ENCODE measurements at regions not wholly inside any gene's neighbourhood (a gene's known extent, or its start where the extent isn't known, plus 50 kb on each side); places are given as distances from the start of the nearest gene placed in this dataset.
"Not testable (repeated sequence)": the region's sequence is repeated elsewhere in the genome, so short reads cannot be mapped to it uniquely, and the experiment has no call there.

GRCh38 chr1:173315296-173315695 lies 108.2 kb upstream of the TNFSF4 start:
- peaks cover under 1 to 12% of the 10 kb centered on the region in 2 donors for H3K9me3 Mint-ChIP-seq
- no peak for DNase-seq
- H3K4me3 Mint-ChIP-seq, result no peak overlapping the region

GRCh38 chr1:173318788-173319187 lies 111.7 kb upstream of the TNFSF4 start:
- no peak for ATAC-seq
- Mint-ChIP-seq H3K27ac (no peak overlapping the region), H3K4me1 (no peaks in the 10 kb centered on the region), H3K9me3 (peaks cover 9 to 16% of the 10 kb centered on the region in 2 donors), H3K27me3 (no peaks in the 10 kb centered on the region), H3K4me3 (no peak overlapping the region)
- DNase-seq, result no peak

More at GRCh38 chr1:173315296-173315695, 108.2 kb upstream of the TNFSF4 start:
- Mint-ChIP-seq H3K27me3 (no peaks in the 10 kb centered on the region), H3K27ac (no peak overlapping the region), H3K4me1 (no peaks in the 10 kb centered on the region)
- ATAC-seq, result no peak

GRCh38 chr1:173324352-173324751 lies 117.2 kb upstream of the TNFSF4 start:
- H3K27ac Mint-ChIP-seq, DNase-seq, ATAC-seq, H3K27me3 Mint-ChIP-seq, H3K4me3 Mint-ChIP-seq, H3K4me1 Mint-ChIP-seq: not testable (repeated sequence)
- H3K9me3 Mint-ChIP-seq, result peaks cover 6 to 36% of the 10 kb centered on the region in 2 donors

- H3K27me3 Mint-ChIP-seq, DNase-seq, H3K4me3 Mint-ChIP-seq, H3K27ac Mint-ChIP-seq, ATAC-seq: not testable (repeated sequence)
- Mint-ChIP-seq H3K4me1 (peaks cover 26% of the 10 kb centered on the region), H3K9me3 (peaks cover 6 to 26% of the 10 kb centered on the region in 2 donors)
These were observed 120.9 kb upstream of the TNFSF4 start for GRCh38 chr1:173327987-173328386.

GRCh38 chr1:173328961-173329360 lies 121.8 kb upstream of the TNFSF4 start:
- no peaks in the 10 kb centered on the region for H3K27me3 Mint-ChIP-seq
- DNase-seq (no peak), ATAC-seq (no peak)
- H3K4me3 Mint-ChIP-seq, result no peak overlapping the region
- H3K9me3 Mint-ChIP-seq, result peaks cover 0 to 19% of the 10 kb centered on the region in 2 donors
- peaks cover 33% of the 10 kb centered on the region for H3K4me1 Mint-ChIP-seq
- no peak overlapping the region for H3K27ac Mint-ChIP-seq

GRCh38 chr1:173329726-173330125 lies 122.6 kb upstream of the TNFSF4 start:
- peak overlapping the region in 1 of 2 donors; percentile 26 for H3K4me3 Mint-ChIP-seq
- ATAC-seq (no peak), DNase-seq (no peak)
- peaks cover 0 to 12% of the 10 kb centered on the region in 2 donors for H3K9me3 Mint-ChIP-seq
- H3K27ac Mint-ChIP-seq, result no peak overlapping the region
- H3K4me1 Mint-ChIP-seq, result peaks cover 33% of the 10 kb centered on the region
- H3K27me3 Mint-ChIP-seq, result no peaks in the 10 kb centered on the region

- DNase-seq (no peak), ATAC-seq (no peak)
- Mint-ChIP-seq H3K27ac (peak overlapping the region in 1 of 2 donors; percentile 29), H3K4me3 (peak overlapping the region; percentile 77 to 81), H3K4me1 (peaks cover 33% of the 10 kb centered on the region), H3K9me3 (peaks cover 0 to 6% of the 10 kb centered on the region in 2 donors), H3K27me3 (no peaks in the 10 kb centered on the region)
These were observed 123.2 kb upstream of the TNFSF4 start for GRCh38 chr1:173330149-173330951.

- peak overlapping the region; percentile 29 to 44 for H3K27ac Mint-ChIP-seq
- H3K27me3 Mint-ChIP-seq, DNase-seq, H3K9me3 Mint-ChIP-seq: not testable (repeated sequence)
- H3K4me1 Mint-ChIP-seq, result peaks cover 33% of the 10 kb centered on the region
- H3K4me3 Mint-ChIP-seq, result peak overlapping the region; percentile 77 to 81
- peak; percentile 72 for ATAC-seq
These were observed 123.9 kb upstream of the TNFSF4 start for GRCh38 chr1:173330952-173331548.

- peaks cover 33% of the 10 kb centered on the region for H3K4me1 Mint-ChIP-seq
- H3K27me3 Mint-ChIP-seq, result no peaks in the 10 kb centered on the region
- ATAC-seq (no peak), DNase-seq (no peak)
- no peaks in the 10 kb centered on the region for H3K9me3 Mint-ChIP-seq
- no peak overlapping the region for H3K4me3 Mint-ChIP-seq
- H3K27ac Mint-ChIP-seq, result no peak overlapping the region
These were observed 124.9 kb upstream of the TNFSF4 start for GRCh38 chr1:173332026-173332425.

- Mint-ChIP-seq H3K27me3 (no peaks in the 10 kb centered on the region), H3K4me1 (peaks cover 33% of the 10 kb centered on the region), H3K9me3 (peaks cover 0 to 8% of the 10 kb centered on the region in 2 donors), H3K4me3 (no peak overlapping the region), H3K27ac (no peak overlapping the region)
- ATAC-seq (peak; percentile 90), DNase-seq (peak in 1 of 2 donors; percentile 29)
These were observed 126.5 kb upstream of the TNFSF4 start for GRCh38 chr1:173333581-173333980.

- peaks cover 0 to 8% of the 10 kb centered on the region in 2 donors for H3K9me3 Mint-ChIP-seq
- H3K27ac Mint-ChIP-seq, result peak overlapping the region in 1 of 2 donors; percentile 35
- H3K4me3 Mint-ChIP-seq, result no peak overlapping the region
- no peaks in the 10 kb centered on the region for H3K27me3 Mint-ChIP-seq
- ATAC-seq, result no peak
- DNase-seq, result no peak
- H3K4me1 Mint-ChIP-seq, result peaks cover 12% of the 10 kb centered on the region
These were observed 130.0 kb upstream of the TNFSF4 start for GRCh38 chr1:173337126-173337525.

GRCh38 chr1:173341307-173341706 lies 134.2 kb upstream of the TNFSF4 start:
- H3K27me3 Mint-ChIP-seq, result no peaks in the 10 kb centered on the region
- no peak overlapping the region for H3K4me3 Mint-ChIP-seq
- no peak for DNase-seq
- no peak overlapping the region for H3K27ac Mint-ChIP-seq
- H3K4me1 Mint-ChIP-seq, result no peaks in the 10 kb centered on the region
- peaks cover 0 to 8% of the 10 kb centered on the region in 2 donors for H3K9me3 Mint-ChIP-seq
- ATAC-seq, result no peak

GRCh38 chr1:173341971-173342370 lies 134.8 kb upstream of the TNFSF4 start:
- Mint-ChIP-seq H3K27me3 (no peaks in the 10 kb centered on the region), H3K9me3 (peaks cover 0 to 8% of the 10 kb centered on the region in 2 donors), H3K4me1 (no peaks in the 10 kb centered on the region), H3K4me3 (no peak overlapping the region), H3K27ac (no peak overlapping the region)
- DNase-seq (no peak), ATAC-seq (no peak)

GRCh38 chr1:173342736-173343135 lies 134.4 kb upstream of the PRDX6 start:
- DNase-seq, result no peak
- H3K4me1 Mint-ChIP-seq, result no peaks in the 10 kb centered on the region
- H3K27ac Mint-ChIP-seq, result no peak overlapping the region
- H3K9me3 Mint-ChIP-seq, result peaks cover 0 to 6% of the 10 kb centered on the region in 2 donors
- no peak overlapping the region for H3K4me3 Mint-ChIP-seq
- ATAC-seq, result no peak
- no peaks in the 10 kb centered on the region for H3K27me3 Mint-ChIP-seq

- Mint-ChIP-seq H3K4me1 (no peaks in the 10 kb centered on the region), H3K9me3 (no peaks in the 10 kb centered on the region), H3K27me3 (no peaks in the 10 kb centered on the region), H3K4me3 (no peak overlapping the region), H3K27ac (no peak overlapping the region)
- ATAC-seq (no peak), DNase-seq (no peak)
These were observed 132.9 kb upstream of the PRDX6 start for GRCh38 chr1:173344034-173344743.

Data from stimulated activated naive CD8-positive, alpha-beta T cell treated with anti-CD3 and anti-CD28 coated beads, Interleukin-15, amount 100 ng/mL, for 72 hours (primary cell).